ENCODE measurements at regions not wholly inside any gene's neighbourhood (a gene's known extent, or its start where the extent isn't known, plus 50 kb on each side); places are given as distances from the start of the nearest gene placed in this dataset.

DNA sequence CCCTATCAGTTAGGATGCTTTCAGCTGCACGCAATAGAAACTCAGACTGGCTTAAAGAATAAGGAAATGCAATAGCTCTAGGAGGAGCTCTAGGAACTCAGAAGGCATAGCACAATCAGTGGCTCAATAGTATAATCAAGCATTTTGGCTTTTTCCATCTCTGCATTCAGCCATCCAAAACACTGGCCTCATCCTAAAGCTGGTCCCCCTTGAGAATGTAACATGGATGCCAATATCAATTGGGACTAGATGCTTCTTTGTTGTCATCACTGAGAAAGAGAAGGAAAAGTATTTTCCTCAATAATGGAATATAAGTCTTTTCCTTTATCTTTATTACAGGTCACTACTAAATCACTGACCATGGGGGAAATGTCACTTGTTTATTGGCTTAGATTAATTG lies 509.5 kb downstream of the PLPP3 start:
- DNase-seq (no peak), ATAC-seq (replicated peaks in 1 of 4) (no peak)
- no peaks in the 10 kb centered on the region for H3K9me3 ChIP-seq
- peaks cover 0 to 4% (median 0%) of the 10 kb centered on the region in 3 donors for H3K9me3 Mint-ChIP-seq
- H3K4me1 Mint-ChIP-seq: no peaks in the 10 kb centered on the region
- H3K4me3 Mint-ChIP-seq: no peak overlapping the region
- no peaks in the 10 kb centered on the region for H3K27me3 Mint-ChIP-seq
- no peaks in the 10 kb centered on the region for H3K36me3 ChIP-seq (ENCODE audit: control insufficient read depth in 2 of 2, extremely low read depth in 1 of 2, insufficient read depth in 1 of 2, low read length in 1 of 2)
- H3K27me3 ChIP-seq (replicated peaks in 1 of 2; ENCODE audit: control insufficient read depth in 2 of 2, extremely low read depth in 1 of 2, insufficient read depth in 2 of 2, low read length in 1 of 2): no peaks in the 10 kb centered on the region
- no peak overlapping the region for H3K27ac Mint-ChIP-seq
- POLR2A ChIA-PET: no interaction called here
- CTCF ChIA-PET: no interaction called here
- WGBS (ENCODE audit: insufficient coverage): 60% methylated on average over 1 of the region's 1 CpG
- H3K4me1 ChIP-seq (ENCODE audit: control insufficient read depth in 1 of 2, extremely low read depth in 1 of 2, insufficient read depth in 2 of 2, low read length in 2 of 2): no peaks in the 10 kb centered on the region
- no peak overlapping the region for H3K27ac ChIP-seq (ENCODE audit: low read length)
- H3K4me3 ChIP-seq (ENCODE audit: control insufficient read depth in 1 of 2, extremely low read depth in 1 of 2, low read length in 1 of 2): no peak overlapping the region
- H3K36me3 Mint-ChIP-seq: no peaks in the 10 kb centered on the region

DNA sequence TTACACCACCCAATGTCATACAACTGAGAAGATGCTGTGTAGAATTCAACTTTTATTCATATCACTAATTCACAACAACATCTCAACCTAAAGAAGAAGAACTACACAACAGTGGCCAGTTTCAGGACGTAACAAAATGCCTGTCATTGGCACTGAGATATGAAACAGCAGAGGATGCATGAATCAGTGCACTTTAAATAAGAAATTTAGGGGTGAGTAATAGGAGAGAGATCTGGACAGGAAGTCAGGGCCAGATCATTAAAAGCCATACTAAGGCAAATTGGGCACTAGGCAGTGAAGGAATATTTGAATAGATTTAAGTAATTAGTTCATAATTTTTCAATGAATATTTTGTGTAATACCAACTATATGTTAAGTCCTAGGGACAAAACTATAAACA lies 510.5 kb downstream of the PLPP3 start:
- ATAC-seq (replicated peaks in 1 of 4) (no peak), DNase-seq (no peak)
- no peak overlapping the region for H3K27ac Mint-ChIP-seq
- Histone ChIP-seq H3K4me1 (ENCODE audit: control insufficient read depth in 1 of 2, extremely low read depth in 1 of 2, insufficient read depth in 2 of 2, low read length in 2 of 2) (no peaks in the 10 kb centered on the region), H3K36me3 (ENCODE audit: control insufficient read depth in 2 of 2, extremely low read depth in 1 of 2, insufficient read depth in 1 of 2, low read length in 1 of 2) (no peaks in the 10 kb centered on the region), H3K27ac (ENCODE audit: low read length) (no peak overlapping the region), H3K9me3 (no peaks in the 10 kb centered on the region), H3K4me3 (ENCODE audit: control insufficient read depth in 1 of 2, extremely low read depth in 1 of 2, low read length in 1 of 2) (no peak overlapping the region), H3K27me3 (replicated peaks in 1 of 2; ENCODE audit: control insufficient read depth in 2 of 2, extremely low read depth in 1 of 2, insufficient read depth in 2 of 2, low read length in 1 of 2) (no peaks in the 10 kb centered on the region)
- WGBS (ENCODE audit: insufficient coverage): no CpG with 5 or more reads among the region's 1 CpG
- ChIA-PET POLR2A (no interaction called here), CTCF (no interaction called here)
- H3K36me3 Mint-ChIP-seq: no peaks in the 10 kb centered on the region
- H3K9me3 Mint-ChIP-seq: peaks cover 0 to 4% (median 0%) of the 10 kb centered on the region in 3 donors
- H3K4me1 Mint-ChIP-seq: no peaks in the 10 kb centered on the region
- no peak overlapping the region for H3K4me3 Mint-ChIP-seq
- no peaks in the 10 kb centered on the region for H3K27me3 Mint-ChIP-seq

DNA sequence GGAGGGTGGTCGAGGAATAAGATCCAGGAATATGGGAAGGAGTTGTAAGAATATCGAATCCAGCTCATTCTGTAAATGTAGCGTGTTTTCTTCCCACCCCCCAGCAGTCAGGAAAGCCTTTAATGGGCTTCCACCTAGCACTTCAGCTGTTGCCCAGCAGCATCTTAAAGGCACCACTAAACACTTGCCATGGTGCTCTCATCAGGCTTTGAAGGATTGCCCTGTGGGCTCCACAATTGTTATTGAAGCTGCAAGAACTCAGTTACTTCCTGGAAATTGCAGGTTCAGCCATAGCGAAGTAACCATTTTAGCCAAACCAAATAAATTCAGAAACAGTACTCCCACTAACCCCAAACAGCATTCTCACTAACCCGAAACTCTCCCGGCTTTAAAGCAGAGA lies 511.2 kb downstream of the PLPP3 start:
- 81% methylated on average over 4 of the region's 6 CpGs for WGBS (ENCODE audit: insufficient coverage)
- CTCF ChIA-PET: no interaction called here
- no peak overlapping the region for H3K27ac Mint-ChIP-seq
- peaks cover 0 to 4% (median 0%) of the 10 kb centered on the region in 3 donors for H3K9me3 Mint-ChIP-seq
- H3K36me3 Mint-ChIP-seq: no peaks in the 10 kb centered on the region
- no peak overlapping the region for H3K4me3 Mint-ChIP-seq
- no peak overlapping the region for H3K4me3 ChIP-seq (ENCODE audit: control insufficient read depth in 1 of 2, extremely low read depth in 1 of 2, low read length in 1 of 2)
- POLR2A ChIA-PET: no interaction called here
- H3K27me3 ChIP-seq (replicated peaks in 1 of 2; ENCODE audit: control insufficient read depth in 2 of 2, extremely low read depth in 1 of 2, insufficient read depth in 2 of 2, low read length in 1 of 2): no peaks in the 10 kb centered on the region
- no peaks in the 10 kb centered on the region for H3K27me3 Mint-ChIP-seq
- H3K9me3 ChIP-seq: no peaks in the 10 kb centered on the region
- DNase-seq: no peak
- no peaks in the 10 kb centered on the region for H3K4me1 Mint-ChIP-seq
- no peaks in the 10 kb centered on the region for H3K36me3 ChIP-seq (ENCODE audit: control insufficient read depth in 2 of 2, extremely low read depth in 1 of 2, insufficient read depth in 1 of 2, low read length in 1 of 2)
- H3K4me1 ChIP-seq (ENCODE audit: control insufficient read depth in 1 of 2, extremely low read depth in 1 of 2, insufficient read depth in 2 of 2, low read length in 2 of 2): no peaks in the 10 kb centered on the region
- H3K27ac ChIP-seq (ENCODE audit: low read length): no peak overlapping the region
- no peak for ATAC-seq (replicated peaks in 1 of 4)

DNA sequence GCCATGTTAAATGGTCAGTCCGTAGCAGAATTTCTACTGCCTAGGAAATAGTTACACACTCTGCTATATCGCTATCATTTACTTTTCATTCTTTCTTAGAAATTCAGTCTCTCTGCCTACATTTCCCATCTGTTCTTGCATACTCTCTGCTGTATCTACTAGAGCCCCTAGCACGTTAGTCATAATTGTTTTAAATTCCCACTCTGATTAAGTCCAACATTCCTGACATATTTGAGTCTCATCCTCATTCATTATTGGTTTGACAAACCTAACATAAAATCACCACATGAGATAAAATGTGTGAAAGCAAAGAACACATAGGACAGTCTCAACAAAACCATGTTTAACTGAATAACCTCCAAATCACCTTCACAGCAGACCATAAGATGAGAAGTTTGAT lies 513.6 kb downstream of the PLPP3 start:
- ChIA-PET CTCF (no interaction called here), POLR2A (no interaction called here)
- DNase-seq (no peak), ATAC-seq (replicated peaks in 1 of 4) (no peak)
- no peaks in the 10 kb centered on the region for H3K4me1 ChIP-seq (ENCODE audit: control insufficient read depth in 1 of 2, extremely low read depth in 1 of 2, insufficient read depth in 2 of 2, low read length in 2 of 2)
- Mint-ChIP-seq H3K4me1 (no peaks in the 10 kb centered on the region), H3K36me3 (no peaks in the 10 kb centered on the region), H3K9me3 (peaks cover 0 to 8% (median 0%) of the 10 kb centered on the region in 3 donors), H3K27ac (no peak overlapping the region), H3K27me3 (no peaks in the 10 kb centered on the region), H3K4me3 (no peak overlapping the region)
- no peak overlapping the region for H3K27ac ChIP-seq (ENCODE audit: low read length)
- 100% methylated on average over 1 of the region's 3 CpGs for WGBS (ENCODE audit: insufficient coverage)
- H3K36me3 ChIP-seq (ENCODE audit: control insufficient read depth in 2 of 2, extremely low read depth in 1 of 2, insufficient read depth in 1 of 2, low read length in 1 of 2): no peaks in the 10 kb centered on the region
- H3K4me3 ChIP-seq (ENCODE audit: control insufficient read depth in 1 of 2, extremely low read depth in 1 of 2, low read length in 1 of 2): no peak overlapping the region
- no peaks in the 10 kb centered on the region for H3K9me3 ChIP-seq
- H3K27me3 ChIP-seq (replicated peaks in 1 of 2; ENCODE audit: control insufficient read depth in 2 of 2, extremely low read depth in 1 of 2, insufficient read depth in 2 of 2, low read length in 1 of 2): no peaks in the 10 kb centered on the region

DNA sequence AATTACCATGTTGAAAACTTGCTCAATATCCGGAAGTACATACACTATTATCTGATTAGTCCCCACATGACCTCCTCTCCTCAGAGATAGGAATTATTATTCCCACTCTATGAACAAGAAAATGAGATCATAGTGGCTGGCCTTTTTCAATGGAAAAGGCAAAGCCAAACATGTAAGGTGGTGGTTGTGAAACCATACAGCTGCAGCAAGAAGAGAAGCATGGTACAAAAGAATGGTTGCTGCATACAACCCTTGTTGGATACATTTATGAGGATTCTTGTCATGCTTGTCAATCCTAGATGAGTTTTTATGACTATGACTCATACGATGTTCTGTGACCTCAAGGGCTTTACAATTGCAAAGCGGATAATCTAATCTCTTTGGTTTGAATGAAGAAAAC lies 514.7 kb downstream of the PLPP3 start:
- no peaks in the 10 kb centered on the region for H3K27me3 ChIP-seq (replicated peaks in 1 of 2; ENCODE audit: control insufficient read depth in 2 of 2, extremely low read depth in 1 of 2, insufficient read depth in 2 of 2, low read length in 1 of 2)
- no peak overlapping the region for H3K4me3 Mint-ChIP-seq
- H3K36me3 ChIP-seq (ENCODE audit: control insufficient read depth in 2 of 2, extremely low read depth in 1 of 2, insufficient read depth in 1 of 2, low read length in 1 of 2): no peaks in the 10 kb centered on the region
- CTCF ChIA-PET: interaction anchor here in 1 of 2 donors (0.6 kb wide), 1 partner anchor 188 kb away, joined by 3 read pairs; no protein-coding TSS in a partner anchor
- H3K27me3 Mint-ChIP-seq: no peaks in the 10 kb centered on the region
- H3K4me1 Mint-ChIP-seq: no peaks in the 10 kb centered on the region
- ATAC-seq (replicated peaks in 1 of 4) (no peak), DNase-seq (no peak)
- no peak overlapping the region for H3K27ac Mint-ChIP-seq
- POLR2A ChIA-PET: no interaction called here
- H3K27ac ChIP-seq (ENCODE audit: low read length): no peak overlapping the region
- peaks cover 0 to 8% (median 0%) of the 10 kb centered on the region in 3 donors for H3K9me3 Mint-ChIP-seq
- H3K36me3 Mint-ChIP-seq: no peaks in the 10 kb centered on the region
- H3K4me3 ChIP-seq (ENCODE audit: control insufficient read depth in 1 of 2, extremely low read depth in 1 of 2, low read length in 1 of 2): no peak overlapping the region
- H3K4me1 ChIP-seq (ENCODE audit: control insufficient read depth in 1 of 2, extremely low read depth in 1 of 2, insufficient read depth in 2 of 2, low read length in 2 of 2): no peaks in the 10 kb centered on the region
- no peaks in the 10 kb centered on the region for H3K9me3 ChIP-seq
- WGBS (ENCODE audit: insufficient coverage): no CpG with 5 or more reads among the region's 3 CpGs

DNA sequence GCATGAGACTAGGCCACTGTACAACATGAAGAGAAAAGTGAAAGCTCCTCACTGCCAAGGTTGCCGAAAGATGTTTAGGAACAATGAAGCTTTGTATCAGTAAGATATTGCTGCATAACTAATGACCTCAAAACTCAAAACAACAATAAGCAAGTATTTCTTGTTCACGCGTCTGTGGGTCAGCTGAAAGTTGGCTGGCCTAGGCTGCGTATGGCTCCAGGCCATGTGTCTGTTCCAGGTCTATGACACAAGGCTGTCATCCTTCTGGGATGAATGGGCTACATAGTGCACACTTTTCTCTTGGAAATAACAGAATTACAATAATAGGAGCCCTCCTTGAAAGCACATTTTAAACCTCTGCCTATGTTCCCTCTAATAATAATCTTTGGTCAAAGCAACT lies 515.9 kb downstream of the PLPP3 start:
- ATAC-seq (replicated peaks in 1 of 4): no peak
- Histone ChIP-seq H3K27me3 (replicated peaks in 1 of 2; ENCODE audit: control insufficient read depth in 2 of 2, extremely low read depth in 1 of 2, insufficient read depth in 2 of 2, low read length in 1 of 2) (no peaks in the 10 kb centered on the region), H3K27ac (ENCODE audit: low read length) (no peak overlapping the region), H3K4me3 (ENCODE audit: control insufficient read depth in 1 of 2, extremely low read depth in 1 of 2, low read length in 1 of 2) (no peak overlapping the region), H3K9me3 (no peaks in the 10 kb centered on the region), H3K4me1 (ENCODE audit: control insufficient read depth in 1 of 2, extremely low read depth in 1 of 2, insufficient read depth in 2 of 2, low read length in 2 of 2) (no peaks in the 10 kb centered on the region), H3K36me3 (ENCODE audit: control insufficient read depth in 2 of 2, extremely low read depth in 1 of 2, insufficient read depth in 1 of 2, low read length in 1 of 2) (no peaks in the 10 kb centered on the region)
- DNase-seq: no peak
- H3K4me3 Mint-ChIP-seq: no peak overlapping the region
- H3K4me1 Mint-ChIP-seq: no peaks in the 10 kb centered on the region
- ChIA-PET CTCF (no interaction called here), POLR2A (no interaction called here)
- H3K36me3 Mint-ChIP-seq: no peaks in the 10 kb centered on the region
- no peaks in the 10 kb centered on the region for H3K27me3 Mint-ChIP-seq
- no peak overlapping the region for H3K27ac Mint-ChIP-seq
- H3K9me3 Mint-ChIP-seq: peaks cover 0 to 8% (median 0%) of the 10 kb centered on the region in 3 donors
- 100% methylated on average over 2 of the region's 4 CpGs for WGBS (ENCODE audit: insufficient coverage)

DNA sequence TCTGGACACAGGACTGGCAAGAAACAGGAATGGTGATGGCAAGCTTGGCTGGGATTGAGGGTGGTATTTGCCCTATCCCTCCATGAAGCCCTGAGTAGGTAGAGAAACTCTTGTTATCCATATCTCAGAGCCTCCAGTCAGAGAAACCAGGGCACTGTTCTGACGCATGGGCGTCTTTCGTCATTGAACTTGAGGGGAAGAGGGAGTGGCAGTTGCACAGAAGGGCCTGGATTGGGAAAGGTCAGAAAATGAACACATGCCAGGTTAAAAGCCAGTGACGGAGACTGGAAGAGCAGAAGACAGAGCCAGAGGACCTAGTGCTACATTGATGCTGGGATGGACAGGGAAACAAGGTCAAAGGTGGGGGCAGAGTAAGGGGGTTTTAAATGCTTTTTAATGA lies 516.7 kb downstream of the PLPP3 start:
- Histone ChIP-seq H3K4me1 (ENCODE audit: control insufficient read depth in 1 of 2, extremely low read depth in 1 of 2, insufficient read depth in 2 of 2, low read length in 2 of 2) (no peaks in the 10 kb centered on the region), H3K27ac (ENCODE audit: low read length) (no peak overlapping the region), H3K4me3 (ENCODE audit: control insufficient read depth in 1 of 2, extremely low read depth in 1 of 2, low read length in 1 of 2) (no peak overlapping the region), H3K27me3 (replicated peaks in 1 of 2; ENCODE audit: control insufficient read depth in 2 of 2, extremely low read depth in 1 of 2, insufficient read depth in 2 of 2, low read length in 1 of 2) (no peaks in the 10 kb centered on the region), H3K36me3 (ENCODE audit: control insufficient read depth in 2 of 2, extremely low read depth in 1 of 2, insufficient read depth in 1 of 2, low read length in 1 of 2) (no peaks in the 10 kb centered on the region), H3K9me3 (no peaks in the 10 kb centered on the region)
- Mint-ChIP-seq H3K27ac (no peak overlapping the region), H3K4me1 (no peaks in the 10 kb centered on the region), H3K9me3 (peaks cover 0 to 8% (median 0%) of the 10 kb centered on the region in 3 donors), H3K36me3 (no peaks in the 10 kb centered on the region), H3K4me3 (no peak overlapping the region), H3K27me3 (no peaks in the 10 kb centered on the region)
- no peak for DNase-seq
- 100% methylated on average over 4 of the region's 4 CpGs for WGBS (ENCODE audit: insufficient coverage)
- ChIA-PET CTCF (no interaction called here), POLR2A (no interaction called here)
- ATAC-seq (replicated peaks in 1 of 4): no peak
